Activated T-cell treated with anti-CD3 and anti-CD28 coated beads for 48 hours (primary cell): ENCODE measurements at regions not wholly inside any gene's neighbourhood (a gene's known extent, or its start where the extent isn't known, plus 50 kb on each side); places are given as distances from the start of the nearest gene placed in this dataset.
"Not testable (repeated sequence)": the region's sequence is repeated elsewhere in the genome, so short reads cannot be mapped to it uniquely, and the experiment has no call there.

Experiments
- DNase-seq: peaks from one replicate; pipeline ENCODE4 v3.0.0-alpha.2; 2020; ENCODE audit warnings: low read depth

DNA sequence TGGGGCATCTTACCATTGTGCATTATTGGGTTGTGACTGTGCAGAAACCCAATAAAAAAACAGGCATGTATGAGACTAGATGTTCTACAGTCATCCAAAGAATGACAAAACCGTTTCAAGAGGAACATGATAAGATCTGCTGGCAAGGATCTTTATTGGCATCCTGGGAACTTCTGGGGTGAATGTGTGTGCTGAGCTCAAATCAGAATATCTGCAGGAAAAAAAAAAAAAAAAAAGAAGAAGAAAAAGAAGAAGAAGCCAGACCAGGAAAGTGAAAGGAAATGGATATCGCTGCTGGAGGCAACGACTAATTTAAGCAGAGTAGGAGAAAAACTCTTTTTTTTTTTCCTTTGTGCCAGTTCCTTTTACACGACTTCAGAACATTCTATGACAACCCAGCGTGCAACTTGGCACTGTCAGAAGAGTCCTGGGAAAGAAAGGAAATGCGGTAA lies 484.2 kb upstream of the BOD1L1 start:
- no peak for DNase-seq

DNA sequence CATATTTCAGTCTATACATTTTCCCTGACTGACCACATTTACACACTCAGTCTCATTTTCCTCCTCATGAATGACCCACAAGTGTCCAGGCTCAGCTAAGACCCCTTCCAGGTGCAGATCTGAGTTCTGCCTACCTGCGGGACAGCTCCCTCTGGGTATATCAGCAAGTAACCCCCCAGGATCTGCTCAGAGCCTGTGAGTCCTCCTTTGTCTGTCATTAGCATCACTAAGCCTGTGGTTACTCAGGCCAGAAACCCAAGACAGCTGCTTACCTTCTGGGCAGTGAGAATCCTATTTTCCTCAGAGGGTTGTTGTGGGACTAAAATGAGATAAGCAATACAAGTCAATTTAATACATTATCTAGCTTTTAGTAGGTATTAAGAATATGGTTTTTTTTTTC lies 487.6 kb upstream of the BOD1L1 start:
- no peak for DNase-seq

DNA sequence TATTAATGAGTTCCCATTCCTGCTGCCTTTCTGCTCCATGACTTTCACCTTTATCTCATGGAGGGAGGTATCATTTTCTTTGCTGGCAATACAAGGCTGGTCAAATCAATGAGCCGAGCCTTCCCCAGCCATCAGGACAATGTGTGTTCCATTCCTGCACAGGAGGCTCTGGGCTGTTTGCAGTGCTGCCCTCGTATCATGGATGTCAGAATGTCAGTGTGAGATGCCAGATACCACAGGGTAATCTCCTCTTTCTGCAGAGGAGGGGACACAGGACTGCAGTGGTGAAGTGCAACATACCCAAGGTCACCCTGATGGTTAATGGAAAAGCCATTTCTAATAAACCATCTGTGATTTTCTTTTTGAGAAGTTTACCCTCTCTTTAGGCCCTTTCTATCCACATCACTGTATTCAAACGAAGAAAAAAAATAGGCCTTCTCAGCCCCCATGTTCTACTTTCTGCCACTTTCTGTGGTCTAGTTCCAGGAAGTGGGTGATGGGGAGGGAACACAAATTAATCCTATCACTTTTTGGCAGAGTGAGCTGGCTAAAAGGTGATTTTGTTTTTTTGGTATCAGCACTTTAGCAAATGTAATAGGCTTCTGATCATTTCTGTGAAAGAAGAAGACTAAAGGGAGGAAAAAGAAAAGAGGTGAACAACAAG lies 490.2 kb upstream of the BOD1L1 start:
- no peak for DNase-seq

DNA sequence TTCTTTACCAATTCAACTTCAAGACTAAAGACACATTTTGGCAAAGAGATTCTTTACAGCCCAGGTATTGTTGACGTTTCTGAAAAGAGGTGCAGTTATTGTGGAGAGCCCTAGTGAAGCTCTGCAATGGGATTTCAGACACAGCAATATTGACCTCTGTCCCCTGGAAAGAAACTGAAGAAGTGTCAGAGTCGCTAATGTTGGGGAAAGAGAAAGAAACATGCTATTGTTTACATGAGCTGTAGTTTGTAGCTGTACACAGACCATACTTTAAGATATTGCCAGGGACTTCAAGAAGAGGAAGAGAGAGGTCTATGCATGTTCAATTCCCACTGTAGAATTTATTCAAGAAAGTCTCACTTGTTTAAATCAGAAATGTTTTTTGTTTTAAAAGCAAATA lies 497.3 kb upstream of the BOD1L1 start:
- DNase-seq = no peak

DNA sequence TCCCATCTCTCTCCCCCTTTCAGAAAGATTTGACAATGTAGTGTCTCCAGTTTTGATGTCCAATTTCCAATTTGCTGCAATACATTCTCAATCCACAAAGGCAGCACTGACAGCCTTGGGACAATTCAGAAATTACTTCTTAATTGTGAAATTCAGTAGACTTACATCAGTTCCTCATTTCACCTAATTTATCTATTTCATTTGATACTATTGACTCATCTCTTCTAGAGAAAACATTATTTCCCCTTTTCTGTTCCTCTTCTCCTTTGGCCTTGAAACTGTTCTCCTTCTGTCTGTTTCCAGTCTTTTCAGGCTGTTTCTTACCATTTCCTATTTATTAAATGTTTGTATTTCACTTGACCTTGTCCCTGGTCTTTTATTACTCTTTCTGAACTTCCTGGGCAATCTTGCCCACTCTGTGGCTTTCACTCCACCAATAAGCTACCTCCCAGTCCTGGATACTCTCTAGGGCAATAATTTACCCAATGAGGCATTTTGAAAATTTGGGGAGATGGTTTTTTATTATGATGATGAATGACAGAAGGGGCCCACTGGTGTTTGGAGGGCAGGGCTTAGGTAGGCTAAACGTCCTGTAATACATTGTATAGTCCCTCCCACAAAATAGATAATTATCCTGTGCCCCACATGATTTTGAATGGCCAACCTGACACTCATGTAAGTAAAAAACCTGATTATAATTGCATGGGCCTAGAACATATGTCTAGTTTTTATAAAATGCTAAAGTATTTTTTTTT lies 498.0 kb upstream of the BOD1L1 start:
- DNase-seq = no peak

DNA sequence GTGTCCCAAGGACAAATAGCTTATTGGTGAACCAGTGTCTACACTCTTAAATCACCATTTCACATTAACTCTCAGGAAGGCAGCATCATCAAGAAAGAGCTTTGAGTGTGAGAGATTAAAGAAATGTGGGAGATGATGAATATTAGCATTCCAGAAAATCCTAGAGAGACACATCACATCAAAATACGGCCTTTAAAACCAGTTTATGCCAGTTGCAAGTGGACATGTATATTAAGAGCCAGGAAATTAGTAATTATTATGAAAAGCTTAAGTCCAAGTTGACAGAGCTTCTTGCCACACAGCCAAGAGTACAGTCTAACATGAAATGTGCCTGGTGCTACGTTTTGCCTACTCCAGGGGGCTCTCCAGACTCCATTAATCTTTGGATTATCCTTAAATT lies 503.0 kb upstream of the BOD1L1 start:
- no peak for DNase-seq

DNA sequence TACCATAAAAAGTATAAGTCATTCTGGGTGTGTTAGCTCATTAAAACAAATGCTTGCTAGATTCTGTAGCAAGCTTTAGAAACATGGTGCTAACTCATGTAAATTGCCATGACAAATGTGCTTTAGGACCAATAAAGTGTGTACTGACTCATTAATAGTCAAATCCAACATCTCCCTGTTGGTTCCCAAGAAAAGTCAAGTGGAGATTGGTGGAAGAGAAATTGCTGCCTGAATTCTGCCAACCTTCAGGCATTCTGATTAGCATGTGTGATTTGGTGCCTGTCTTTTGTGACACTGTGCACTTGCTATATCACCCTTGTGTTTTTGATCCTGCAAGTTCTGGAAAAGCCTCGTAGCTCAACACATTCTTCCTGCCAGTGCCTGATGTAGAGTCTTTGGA lies 503.8 kb upstream of the BOD1L1 start:
- DNase-seq = no peak

DNA sequence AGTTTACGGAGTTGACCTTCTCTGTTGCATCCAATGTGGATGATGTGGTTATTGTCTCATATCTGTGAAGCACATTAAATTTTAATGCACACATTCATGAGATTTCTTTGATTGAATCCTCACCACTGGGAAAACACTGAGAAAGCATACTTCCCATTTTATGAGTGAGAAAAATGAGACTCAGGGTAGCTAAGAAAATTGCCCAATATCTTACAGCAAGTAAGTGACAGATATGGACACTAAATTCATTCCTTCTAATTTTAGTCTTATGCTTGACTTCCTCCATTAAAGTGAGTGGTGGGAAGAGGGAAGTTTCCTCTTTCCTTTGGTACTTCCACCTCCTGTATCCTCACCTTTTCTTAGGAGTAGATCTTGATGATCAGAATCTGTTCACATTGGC lies 504.8 kb upstream of the BOD1L1 start:
- DNase-seq = no peak

DNA sequence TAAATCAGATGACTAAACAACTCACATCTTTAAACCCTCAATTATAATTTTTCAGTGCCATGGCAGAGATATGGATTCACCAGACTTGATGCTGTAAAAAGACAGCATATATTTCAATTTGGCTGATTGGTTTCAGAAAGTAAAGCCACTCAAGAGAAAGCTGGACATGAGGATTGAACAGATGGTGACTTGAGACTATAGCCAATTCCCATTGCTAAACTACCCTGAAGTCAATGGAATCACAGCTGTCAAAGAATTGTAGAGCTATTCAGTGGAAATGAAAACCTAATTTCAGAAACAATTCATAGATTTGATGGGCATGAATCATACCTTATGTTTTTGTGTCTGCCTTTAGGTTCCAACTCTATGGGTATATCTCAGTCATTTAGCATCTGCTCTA lies 510.6 kb upstream of the BOD1L1 start:
- no peak for DNase-seq

DNA sequence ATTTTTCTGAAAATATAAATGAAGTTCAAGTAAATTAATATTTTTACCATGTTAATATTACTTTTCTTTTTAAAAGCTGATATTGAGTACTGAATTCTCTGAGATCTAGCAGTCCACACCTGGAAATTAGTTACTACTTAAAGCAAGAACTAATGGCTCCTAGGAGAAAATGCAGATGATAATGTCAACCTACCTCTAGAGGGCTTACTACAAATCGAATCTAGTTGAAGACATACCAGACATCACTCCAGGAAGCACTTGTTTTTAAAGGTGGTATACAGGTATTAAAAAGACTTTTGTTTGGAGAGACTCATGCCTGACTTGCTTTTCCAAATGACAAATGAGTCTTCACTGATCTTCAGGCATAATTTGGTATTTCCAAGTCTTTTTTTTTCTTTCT lies 516.4 kb upstream of the BOD1L1 start:
- no peak for DNase-seq

DNA sequence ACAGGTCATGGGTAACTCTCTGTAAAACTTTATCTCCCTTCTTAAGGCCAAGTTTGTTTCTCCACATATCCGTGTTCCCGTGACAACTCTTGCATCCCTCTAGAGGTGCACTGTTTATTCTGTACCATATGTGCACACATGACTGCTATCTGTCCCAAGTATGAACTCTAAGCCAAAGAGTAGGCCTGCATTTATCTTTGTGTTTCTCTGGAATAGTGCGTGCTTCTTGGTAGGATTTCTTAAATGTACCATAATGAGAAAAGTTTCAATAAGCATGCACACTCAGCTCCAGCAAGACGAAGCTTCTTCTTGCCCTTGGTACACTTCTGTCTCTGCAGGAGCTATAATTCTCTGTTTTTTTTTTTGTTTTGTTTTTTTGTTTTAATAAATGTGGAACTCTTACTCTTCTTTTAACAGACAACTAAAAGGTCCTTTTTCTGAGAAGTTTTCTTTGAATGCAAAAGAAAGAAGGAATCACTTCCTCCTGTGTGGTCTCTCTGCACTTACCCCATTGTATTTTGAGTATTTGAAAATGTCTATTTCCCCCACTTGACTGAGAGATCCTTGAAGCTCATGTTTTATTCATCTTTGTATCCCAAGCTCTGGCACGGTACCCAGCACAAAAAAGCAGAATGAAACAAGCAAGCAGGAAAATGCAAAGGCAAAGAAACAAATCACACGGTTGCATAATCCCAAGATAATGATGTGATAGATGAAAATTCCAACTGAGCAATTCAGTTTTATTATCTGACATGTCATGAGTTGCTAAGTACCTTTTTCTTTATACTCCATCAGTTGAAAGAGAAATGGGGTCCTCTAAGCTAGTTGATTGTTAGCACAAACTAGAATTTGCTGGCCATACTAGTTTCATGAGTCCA lies 521.9 kb upstream of the BOD1L1 start:
- DNase-seq = no peak

DNA sequence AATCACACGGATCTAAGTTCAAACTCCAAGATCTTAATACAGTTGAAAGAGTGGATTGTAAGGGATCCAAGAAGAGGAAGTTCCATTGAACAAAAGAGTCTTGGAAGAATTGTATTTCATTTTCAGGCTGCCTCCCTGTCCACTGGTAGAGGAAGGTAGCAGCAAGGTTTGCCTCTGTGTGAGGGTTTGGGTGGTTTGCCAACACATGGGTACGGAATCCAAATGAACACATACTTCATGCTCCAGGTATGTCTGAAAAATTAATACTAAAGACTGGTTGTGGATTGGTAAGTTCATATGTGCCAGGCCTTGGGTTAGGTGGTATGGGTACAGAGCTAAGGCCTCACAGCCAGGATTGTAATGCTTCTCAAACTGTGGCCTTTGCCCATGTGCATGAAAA lies 523.6 kb upstream of the BOD1L1 start:
- no peak for DNase-seq

DNA sequence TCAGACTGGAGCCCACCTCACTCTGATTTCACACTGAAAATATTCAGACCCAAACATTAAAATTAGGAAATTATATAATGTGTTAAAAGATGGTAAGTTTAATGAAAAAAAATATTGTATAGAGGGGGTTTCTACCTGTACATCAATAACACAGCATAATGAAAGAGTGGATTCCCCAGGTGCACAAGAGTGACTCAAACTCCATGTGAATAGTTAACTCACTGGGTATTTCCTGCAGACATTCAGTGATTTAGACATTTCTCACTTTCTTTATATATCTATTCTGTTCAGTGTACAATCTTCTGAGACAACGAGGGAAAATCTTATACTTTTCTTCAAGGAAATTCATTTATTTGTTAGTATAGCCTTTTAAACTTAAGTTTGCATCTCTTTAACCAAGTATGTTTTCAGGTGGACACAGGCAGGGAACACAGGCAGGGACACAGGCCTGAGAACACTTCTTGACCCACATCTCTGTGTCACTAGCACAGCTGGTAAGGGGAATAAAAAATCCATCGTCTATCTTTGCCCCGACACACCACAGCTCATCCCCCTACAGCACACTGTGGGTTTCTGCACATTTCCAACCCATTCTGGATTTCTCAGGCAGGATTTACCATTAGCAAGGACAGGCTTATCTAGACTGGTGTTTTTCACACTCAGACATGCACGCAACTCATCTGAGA lies 525.5 kb upstream of the BOD1L1 start:
- no peak for DNase-seq

DNA sequence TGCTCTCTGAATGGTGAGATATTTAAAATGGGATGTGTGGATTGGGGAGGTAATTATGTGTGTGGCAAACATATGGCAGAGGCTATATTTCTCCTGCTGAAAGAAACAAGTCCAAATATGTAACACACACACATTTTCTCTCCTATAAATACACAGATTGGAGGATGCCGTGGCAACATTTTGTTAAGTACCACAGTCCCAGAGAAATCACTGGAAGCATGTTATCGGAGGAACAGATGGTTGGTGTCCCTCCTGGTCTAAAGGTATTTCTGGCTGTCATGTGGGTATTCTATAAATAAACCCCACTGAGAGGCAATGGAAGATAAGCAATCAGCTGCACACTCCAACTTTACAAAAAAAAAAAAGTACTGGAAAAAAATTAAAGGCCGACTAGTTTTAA lies 528.3 kb upstream of the BOD1L1 start:
- DNase-seq = no peak

DNA sequence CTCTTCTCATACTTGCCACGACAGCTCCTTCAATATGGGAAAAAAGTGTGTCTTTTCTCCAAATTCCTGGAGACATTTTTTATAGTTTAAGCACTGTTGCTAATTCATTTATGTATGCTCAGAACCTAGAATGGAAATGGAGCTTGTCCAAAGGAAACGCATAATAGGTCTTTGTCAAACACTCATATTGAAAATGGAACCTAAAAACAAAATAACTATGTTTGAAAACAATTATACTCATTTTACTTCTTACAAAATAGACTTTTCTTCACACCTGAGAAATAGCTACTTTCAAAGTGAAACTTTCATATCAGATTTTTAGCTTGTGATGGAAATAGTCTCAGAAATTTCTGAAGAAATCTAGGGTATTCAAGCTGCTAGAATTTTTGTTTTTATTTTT lies 529.7 kb upstream of the BOD1L1 start:
- no peak for DNase-seq

DNA sequence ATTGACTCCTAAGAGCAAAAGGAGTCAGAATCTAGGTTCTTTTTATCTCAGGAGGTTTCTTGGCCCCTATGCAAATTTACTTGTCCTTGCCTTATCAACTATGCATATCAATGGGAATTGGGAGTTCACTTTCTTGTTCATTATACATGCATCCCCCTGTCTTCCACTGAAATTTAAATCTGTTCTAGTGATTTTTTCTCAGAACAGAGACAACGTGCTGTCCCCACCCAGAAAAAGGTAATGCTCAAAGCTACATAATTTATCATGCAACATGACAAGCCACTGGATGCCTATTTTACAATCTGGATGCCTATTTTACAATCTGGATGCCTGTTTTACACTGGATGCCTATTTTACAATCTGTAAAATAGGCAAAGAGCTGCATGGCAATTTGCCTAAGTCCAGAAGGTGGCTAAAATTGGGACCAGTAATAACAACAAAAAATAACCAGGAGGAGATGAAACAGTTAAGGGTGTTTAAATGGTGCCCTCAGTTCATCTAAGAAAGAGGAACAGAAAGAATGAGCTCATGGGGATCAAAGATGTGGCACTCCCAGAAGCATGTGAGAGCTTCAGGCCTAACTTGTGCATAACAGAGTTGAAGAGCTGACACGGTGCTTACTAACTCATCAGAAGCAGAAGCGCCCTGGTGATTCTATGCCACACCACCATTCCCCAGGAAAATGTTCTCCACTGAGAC lies 537.8 kb upstream of the BOD1L1 start:
- DNase-seq = no peak

DNA sequence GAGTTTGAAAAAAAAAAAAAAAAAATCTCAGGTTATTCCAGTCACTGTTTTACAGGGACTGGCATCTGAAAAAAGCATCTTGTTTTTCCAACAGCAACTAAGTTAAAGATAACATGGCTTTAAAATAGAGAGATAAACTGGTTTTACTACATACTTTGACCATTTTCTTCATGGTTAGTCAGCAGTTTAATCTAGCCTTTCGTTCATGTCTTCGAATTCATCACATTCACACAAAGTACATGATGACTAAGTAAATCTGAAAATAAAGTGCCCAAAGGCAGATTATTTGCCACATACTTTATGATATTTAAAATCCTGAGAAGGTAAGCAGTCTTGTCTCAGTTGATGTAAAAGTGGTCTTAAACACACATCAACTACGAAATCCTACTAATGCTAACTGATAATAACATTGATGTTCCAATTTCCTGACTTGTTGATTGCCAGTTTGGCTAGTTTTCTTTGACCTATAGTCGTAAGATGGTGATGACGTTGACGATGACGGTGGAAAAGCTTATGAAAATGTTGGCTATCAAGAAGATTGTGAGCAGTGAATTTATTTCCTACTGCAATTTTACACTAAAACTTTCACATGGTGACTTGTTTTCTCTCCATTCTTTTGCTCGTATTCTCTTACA lies 540.5 kb upstream of the BOD1L1 start:
- DNase-seq = no peak

DNA sequence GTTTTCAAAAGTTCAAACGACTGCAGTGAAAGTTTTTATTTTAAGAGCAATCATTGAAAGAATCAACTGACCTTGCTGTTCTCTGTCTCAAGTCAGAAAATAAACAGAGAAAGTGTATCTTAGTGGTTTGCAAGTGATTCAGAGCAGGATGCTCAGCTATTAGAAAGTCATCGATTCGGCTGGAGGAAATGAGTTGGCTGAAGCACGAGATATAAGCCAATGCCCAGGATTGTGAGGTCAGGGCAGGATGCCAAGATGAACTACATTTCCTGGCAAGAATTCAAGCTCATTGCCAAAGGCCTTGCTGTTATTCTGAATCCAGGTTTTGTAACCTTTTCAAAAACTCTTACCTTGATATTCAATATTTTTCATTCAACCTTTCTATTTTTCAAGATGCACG lies 541.4 kb upstream of the BOD1L1 start:
- DNase-seq = no peak

DNA sequence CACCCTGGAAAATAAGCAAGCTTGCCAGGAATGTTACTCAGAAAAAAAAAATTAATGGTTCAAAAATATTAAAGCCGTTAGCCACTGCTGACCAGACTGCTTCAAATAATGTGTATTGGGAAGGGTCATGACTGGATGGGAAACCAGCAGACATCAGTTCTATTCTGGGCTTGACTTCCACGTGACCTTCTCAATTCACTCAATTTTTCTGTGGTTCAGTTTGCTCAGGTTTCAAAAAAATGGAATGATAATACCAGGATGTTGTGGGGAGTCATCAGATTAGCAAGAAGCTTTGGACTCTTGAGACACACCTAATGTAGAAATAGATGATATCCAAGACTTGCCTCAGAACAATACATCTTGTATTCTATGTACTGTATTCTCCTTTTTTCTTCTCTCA lies 541.9 kb upstream of the BOD1L1 start:
- no peak for DNase-seq

DNA sequence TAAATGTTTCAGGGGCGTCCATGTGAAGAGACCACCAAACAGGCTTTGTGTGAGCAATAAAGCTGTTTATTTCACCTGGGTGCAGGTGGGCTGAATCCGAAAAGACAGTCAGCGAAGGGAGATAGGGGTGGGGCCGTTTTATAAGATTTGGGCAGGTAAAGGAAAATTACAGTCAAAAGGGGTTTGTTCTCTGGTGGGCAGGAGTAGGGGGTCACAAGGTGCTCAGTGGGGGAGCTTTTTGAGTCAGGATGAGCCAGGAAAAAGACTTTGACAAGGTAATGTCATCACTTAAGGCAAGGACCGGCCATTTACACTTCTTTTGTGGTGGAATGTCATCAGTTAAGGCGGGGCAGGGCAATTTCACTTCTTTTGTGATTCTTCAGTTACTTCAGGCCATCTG lies 542.4 kb upstream of the BOD1L1 start:
- DNase-seq = not testable (repeated sequence)

DNA sequence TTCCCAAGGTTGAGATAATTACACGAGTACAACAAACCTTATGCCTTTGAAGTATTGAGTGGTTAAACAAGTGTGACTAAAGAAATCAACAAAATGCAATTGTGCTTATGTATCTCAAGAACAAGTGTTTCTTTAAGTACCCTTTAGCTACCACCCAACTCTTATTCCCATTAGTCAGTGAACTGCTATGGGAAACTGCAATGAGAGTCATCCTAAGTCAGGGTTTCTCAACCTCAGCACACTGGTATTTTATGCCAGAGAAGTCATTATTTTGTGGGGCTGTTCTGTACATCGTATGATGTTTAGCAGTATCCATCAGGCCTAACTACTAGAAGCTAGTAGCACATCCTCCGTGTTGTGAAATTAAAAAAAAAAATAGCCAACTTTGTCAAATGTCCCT lies 549.1 kb upstream of the BOD1L1 start:
- no peak for DNase-seq
